ENCODE measurements at regions not wholly inside any gene's neighbourhood (a gene's known extent, or its start where the extent isn't known, plus 50 kb on each side); places are given as distances from the start of the nearest gene placed in this dataset.

DNA sequence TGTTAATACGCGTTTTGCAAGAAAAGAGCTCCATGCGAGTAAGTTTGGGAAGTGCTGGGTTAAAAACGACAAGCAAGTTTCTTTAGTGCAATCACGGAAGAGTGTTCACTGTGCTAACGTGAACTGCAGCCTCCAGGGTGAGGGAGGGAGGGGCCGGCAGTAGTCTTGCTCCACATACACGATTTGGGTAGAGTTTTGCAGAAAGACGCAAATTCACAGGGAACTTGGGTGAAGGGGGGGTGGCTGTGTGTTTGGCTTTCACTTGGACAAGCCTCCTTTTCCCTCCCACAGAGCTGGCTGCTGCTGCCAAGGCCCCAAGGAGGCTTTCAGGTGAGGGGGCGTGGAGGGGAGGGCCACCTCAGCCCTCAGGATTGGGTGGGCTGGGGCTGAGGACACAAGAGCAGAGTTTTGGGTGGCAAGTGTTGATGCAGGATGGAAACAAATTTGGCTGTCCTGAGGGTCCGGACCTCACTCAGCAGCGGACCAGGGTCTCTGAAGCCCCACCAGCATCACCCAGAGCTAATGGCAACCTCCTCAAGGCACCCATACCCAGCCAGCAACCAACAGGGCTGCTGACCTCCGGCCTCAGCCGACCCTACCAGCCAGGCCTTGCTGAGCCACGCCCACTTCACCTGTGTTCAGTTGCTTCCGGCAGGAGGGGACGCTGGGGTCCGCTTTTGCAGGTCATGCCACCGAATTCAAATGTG is 204.5 kb downstream of the ERMARD start:
- no peak overlapping the region; the same call in 1 of the 2 replicates for H2BK5ac ChIP-seq (ENCODE audit: low read depth, low read length)
- no peak overlapping the region for H3K4me2 ChIP-seq (ENCODE audit: insufficient read depth in 1 of 2, low read depth in 2 of 2, low read length in 2 of 2)
- H2AFZ ChIP-seq (ENCODE audit: low read length): no peak overlapping the region
- no peak overlapping the region for H3K23ac ChIP-seq (ENCODE audit: insufficient read length)
- no peaks in the 10 kb centered on the region for H3K23me2 ChIP-seq (ENCODE audit: low read depth, low read length)
- H3K79me2 ChIP-seq (ENCODE audit: control insufficient read depth in 1 of 2, insufficient read depth in 2 of 2, low read length in 2 of 2): no peaks in the 10 kb centered on the region
- H2AK5ac ChIP-seq (ENCODE audit: low read depth, low read length): no peak overlapping the region
- CTCF ChIA-PET (ENCODE audit: partially characterized antibody): interaction anchor here (0.8 to 2.7 kb wide), 2 partner anchors 10 to 124 kb away, joined by 3 to 8 read pairs; no protein-coding TSS in a partner anchor
- H2BK12ac ChIP-seq (ENCODE audit: low read depth, low read length): no peak overlapping the region
- POLR2A ChIA-PET (ENCODE audit: partially characterized antibody): interaction anchor here (0.7 kb wide), 1 partner anchor 10 kb away, joined by 3 read pairs; no protein-coding TSS in a partner anchor
- H4K20me1 ChIP-seq (replicated peaks in 1 of 2; ENCODE audit: control insufficient read depth in 1 of 2, insufficient read depth in 2 of 2, low read length in 2 of 2): peaks cover 0 to 1% of the 10 kb centered on the region in 2 experiments
- peaks cover 0 to 6% (median 3%) of the 10 kb centered on the region in 4 experiments; a peak in 2 of 7 replicates for H3K4me1 ChIP-seq (replicated peaks in 1 of 4; ENCODE audit: control insufficient read depth in 3 of 4, insufficient read depth in 4 of 4, low read length in 3 of 4)
- H2BK120ac ChIP-seq (replicated peaks; ENCODE audit: low read depth, low read length): no peak overlapping the region
- TF ChIP-seq JUN (IDR thresholded peaks at IDR 0.05; ENCODE audit: low read depth, low read length): no peak
- TF ChIP-seq SP4 (IDR thresholded peaks at IDR 0.05; ENCODE audit: low read length): no peak
- no peak for TF ChIP-seq BCL11A (IDR thresholded peaks at IDR 0.05; ENCODE audit: low read depth in 2 of 2, low read length in 2 of 2)
- TF ChIP-seq SAP30 (IDR thresholded peaks at IDR 0.05; ENCODE audit: insufficient read depth, insufficient replicate concordance, low read length): no peak
- no peak for TF ChIP-seq CHD1 (IDR thresholded peaks at IDR 0.05; ENCODE audit: low read depth, low read length)
- no peak for TF ChIP-seq SRF (IDR thresholded peaks at IDR 0.05; ENCODE audit: low read depth, low read length)
- TF ChIP-seq SP2 (IDR thresholded peaks at IDR 0.05; ENCODE audit: low read length): no peak
- no peak for TF ChIP-seq ASH2L (IDR thresholded peaks at IDR 0.05; ENCODE audit: low read length)
- TF ChIP-seq RAD21 (IDR thresholded peaks at IDR 0.05 in 1 of 2, conservative IDR thresholded peaks at IDR 0.05 in 1 of 2; ENCODE audit: low read depth in 2 of 2, low read length in 2 of 2): no peak
- no peaks in the 10 kb centered on the region for H3K79me1 ChIP-seq (ENCODE audit: low read depth, low read length)
- H3K36me3 ChIP-seq (ENCODE audit: control insufficient read depth in 2 of 4, insufficient read depth in 4 of 4, low read length in 3 of 4): no peaks in the 10 kb centered on the region
- no peak overlapping the region for H2BK20ac ChIP-seq (ENCODE audit: low read length)
- no peak overlapping the region for H4K91ac ChIP-seq (replicated peaks; ENCODE audit: insufficient read length, low read length)
- no peak overlapping the region for H3K9ac ChIP-seq (replicated peaks in 1 of 4; ENCODE audit: extremely low read depth in 1 of 4, low read depth in 3 of 4, low read length in 3 of 4)
- WGBS, 2 experiments (ENCODE audit: extremely low coverage in 1 of 2, insufficient coverage in 1 of 2, insufficient read length in 1 of 2, insufficient replicate concordance in 2 of 2, low coverage in 1 of 2, low lambda C conversion rate in 2 of 2, missing lambda C conversion rate in 1 of 2): 82% methylated on average over 19 of the region's 19 CpGs; no CpG with 5 or more reads in 1 of the 2 experiments
- no peak overlapping the region for H2BK15ac ChIP-seq (ENCODE audit: low read length)
- H4K5ac ChIP-seq (ENCODE audit: insufficient read length, low read depth, low read length): no peak overlapping the region
- H3K14ac ChIP-seq (ENCODE audit: insufficient read length): no peak overlapping the region
- no peak overlapping the region for H3K4ac ChIP-seq (replicated peaks; ENCODE audit: insufficient read length, low read depth, low read length)
- H3K18ac ChIP-seq (ENCODE audit: extremely low read depth, low read length): no peak overlapping the region; the same call in 1 of the 2 replicates
- H3K9me3 ChIP-seq (ENCODE audit: insufficient read depth in 2 of 2, low read depth in 1 of 2, low read length in 1 of 2): no peaks in the 10 kb centered on the region
- no peak overlapping the region for H3K27ac ChIP-seq (ENCODE audit: low read depth, low read length)
- DNase-seq (ENCODE audit: low read depth in 1 of 2, low spot score in 2 of 2) (peak in 1 of 2 experiments; percentile 48), FAIRE-seq (no peak)
- H3K27me3 ChIP-seq (replicated peaks in 1 of 4; ENCODE audit: control insufficient read depth in 3 of 4, extremely low read depth in 1 of 4, insufficient read depth in 3 of 4, low read length in 3 of 4): 0 out of 7 replicates have a peak, but pooled peaks cover 0 to 2% (median 0%) of the 10 kb centered on the region in 4 experiments
- no peak overlapping the region for H4K8ac ChIP-seq (ENCODE audit: extremely low read depth, insufficient read depth, low read length)
- no peak overlapping the region for H3K4me3 ChIP-seq (ENCODE audit: extremely low read depth in 1 of 4, insufficient read depth in 2 of 4, low read depth in 3 of 4, low read length in 4 of 4)
- no peak overlapping the region for H3K56ac ChIP-seq (replicated peaks; ENCODE audit: insufficient read length, low read depth, low read length)

All from H1 (cell line).